GM21723 (cell line): ENCODE measurements at regions not wholly inside any gene's neighbourhood (a gene's known extent, or its start where the extent isn't known, plus 50 kb on each side); places are given as distances from the start of the nearest gene placed in this dataset.

Experiments
- ATAC-seq: cut with Tn5 transposase; IDR thresholded peaks from one replicate; pipeline ENCODE4 v1.9.1; 2021; ENCODE audit warnings: mild to moderate bottlenecking, moderate library complexity; ENCODE audit not compliant: unreplicated experiment

DNA sequence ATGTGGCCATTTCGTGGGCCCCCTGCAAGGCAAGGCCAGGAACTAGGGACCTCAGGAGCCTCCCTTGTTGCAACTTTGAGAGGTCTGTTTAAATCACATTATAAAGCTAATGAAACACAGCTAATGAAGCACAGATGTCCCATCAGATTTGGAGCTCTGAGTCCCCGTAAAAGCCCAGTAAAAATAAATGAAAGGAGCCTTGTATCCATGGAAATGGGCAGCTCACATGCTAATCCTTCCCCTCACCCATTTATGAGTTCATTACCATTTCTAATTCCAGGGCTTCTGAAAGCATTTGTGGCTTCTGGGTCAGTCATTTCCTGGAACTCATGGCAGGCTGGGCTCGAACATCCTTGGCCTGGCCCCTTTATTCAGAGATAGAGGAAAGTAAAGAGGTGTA, 274.8 kb downstream of the SS18 start:
- ATAC-seq, result no peak

DNA sequence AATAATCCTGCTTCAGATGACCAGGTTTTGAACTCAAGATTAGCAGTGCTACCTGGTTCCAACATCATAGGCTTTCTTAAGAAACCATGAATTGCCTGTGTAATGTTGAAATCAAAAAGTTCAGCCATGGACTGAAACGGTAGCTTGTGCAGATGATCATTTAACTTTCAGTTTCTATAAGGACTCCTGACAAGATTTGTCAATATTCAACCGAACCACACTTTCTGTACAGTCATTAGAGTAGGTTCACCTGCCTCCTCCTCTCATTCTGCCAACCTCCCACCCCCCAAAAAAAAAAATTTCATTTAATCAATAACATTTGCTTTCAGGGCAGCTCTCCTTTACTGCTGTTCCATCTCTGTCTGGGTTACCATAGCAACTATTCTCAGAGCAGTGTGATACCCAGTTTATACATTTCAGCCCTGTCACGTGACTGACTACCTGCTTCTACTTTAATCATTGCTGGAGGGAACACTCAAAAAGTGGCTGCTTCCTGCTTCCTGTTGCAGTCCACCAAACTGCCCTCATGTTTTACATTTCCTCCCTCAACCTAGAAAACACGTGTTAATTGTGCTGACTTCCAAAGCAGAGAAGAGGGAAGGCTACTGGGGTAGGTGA, 275.5 kb downstream of the SS18 start:
- ATAC-seq, result peak; percentile 83

DNA sequence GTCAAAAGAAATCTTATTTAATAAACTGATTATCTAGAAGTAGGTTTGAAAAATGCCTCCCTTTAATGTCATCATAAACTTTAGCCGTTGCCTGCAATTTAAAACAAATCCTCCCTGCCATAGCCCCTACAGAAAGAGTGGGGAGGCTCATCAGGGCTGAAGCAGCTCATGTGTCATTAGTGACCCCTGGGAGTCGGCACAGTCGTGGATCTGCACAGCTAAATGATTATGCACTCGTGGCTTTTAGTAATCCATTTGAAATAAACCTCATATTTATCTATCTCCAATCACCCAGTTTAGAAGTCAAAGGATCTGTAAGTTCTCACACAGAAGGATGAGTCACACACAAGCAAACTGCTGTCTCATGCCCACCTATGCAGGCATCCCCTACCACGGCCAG, 277.3 kb downstream of the SS18 start:
- ATAC-seq, result no peak

DNA sequence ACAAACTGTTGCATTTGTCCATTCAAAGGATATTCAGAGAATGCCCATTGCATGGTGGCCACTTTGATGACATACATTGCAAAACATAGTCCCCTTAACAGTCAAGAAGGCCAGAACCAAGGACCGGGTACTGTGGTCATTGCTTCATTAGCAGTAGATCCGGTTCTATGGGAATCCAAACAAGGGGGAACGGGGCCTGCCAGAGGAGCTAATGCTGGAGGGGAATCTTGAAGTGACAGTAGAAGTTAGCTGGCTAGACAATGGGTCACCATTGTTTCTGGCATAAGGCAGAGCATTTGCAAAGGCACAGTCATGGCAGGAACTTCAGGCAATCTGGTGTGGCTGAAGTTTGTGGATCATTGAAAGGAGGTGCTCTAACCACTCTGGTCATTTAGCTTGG, 279.7 kb downstream of the SS18 start:
- no peak for ATAC-seq

DNA sequence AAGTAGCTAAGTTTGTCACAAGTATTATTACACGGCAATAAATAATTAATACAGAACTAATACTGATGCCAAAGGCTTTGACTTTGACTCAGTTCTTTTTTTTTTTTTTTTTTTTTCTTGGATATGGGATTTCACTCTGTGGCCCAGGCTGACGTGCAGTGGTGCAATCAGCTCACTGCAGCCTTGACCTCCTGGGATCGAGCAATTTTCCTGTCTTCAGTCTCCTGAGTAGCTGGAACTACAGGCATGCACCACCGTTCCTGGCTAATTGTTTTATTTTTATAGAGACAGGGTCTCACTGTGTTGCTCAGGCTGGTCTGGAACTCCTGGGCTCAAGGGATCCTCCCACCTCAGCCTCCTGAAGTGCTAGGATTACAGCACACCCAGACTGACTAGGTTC, 284.5 kb downstream of the SS18 start:
- no peak for ATAC-seq

DNA sequence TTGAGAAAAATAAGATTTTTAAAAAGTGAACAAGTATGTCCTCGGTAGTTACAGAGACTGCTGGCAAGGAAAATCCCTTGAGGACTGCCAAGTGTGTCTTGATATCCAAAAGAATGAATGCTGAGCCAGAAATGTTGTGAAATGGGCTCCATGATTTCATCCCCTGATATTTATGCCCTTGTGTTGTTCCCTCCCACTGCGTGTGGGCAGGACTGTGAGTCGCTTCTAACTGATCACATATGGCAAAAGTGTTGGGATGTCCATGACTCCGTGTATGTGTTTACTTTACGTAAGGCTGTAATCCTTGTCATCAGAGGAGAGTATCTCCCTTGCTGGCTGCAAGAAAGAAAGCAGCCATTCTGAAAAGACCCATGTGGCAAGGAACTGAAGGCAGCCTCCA, 285.1 kb downstream of the SS18 start:
- no peak for ATAC-seq

DNA sequence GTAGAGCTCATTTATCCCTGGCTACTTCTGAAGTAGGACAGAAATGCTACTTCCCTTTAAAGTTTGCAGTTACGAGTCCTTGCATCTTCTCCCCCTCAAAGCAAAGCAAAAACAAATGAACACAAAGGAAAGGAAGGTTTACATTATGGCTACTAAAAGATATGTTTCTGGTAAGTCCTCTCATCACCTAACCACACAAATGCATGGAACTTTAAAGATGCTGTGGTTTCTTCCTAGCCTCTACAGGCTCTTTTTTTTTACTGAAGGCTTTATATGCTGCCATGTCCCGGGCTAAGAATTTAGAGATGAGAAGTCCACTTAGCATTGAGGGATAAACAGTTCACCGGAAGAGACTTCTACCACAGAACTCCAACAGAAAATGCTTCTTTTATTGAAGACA, 291.2 kb downstream of the SS18 start:
- no peak for ATAC-seq

DNA sequence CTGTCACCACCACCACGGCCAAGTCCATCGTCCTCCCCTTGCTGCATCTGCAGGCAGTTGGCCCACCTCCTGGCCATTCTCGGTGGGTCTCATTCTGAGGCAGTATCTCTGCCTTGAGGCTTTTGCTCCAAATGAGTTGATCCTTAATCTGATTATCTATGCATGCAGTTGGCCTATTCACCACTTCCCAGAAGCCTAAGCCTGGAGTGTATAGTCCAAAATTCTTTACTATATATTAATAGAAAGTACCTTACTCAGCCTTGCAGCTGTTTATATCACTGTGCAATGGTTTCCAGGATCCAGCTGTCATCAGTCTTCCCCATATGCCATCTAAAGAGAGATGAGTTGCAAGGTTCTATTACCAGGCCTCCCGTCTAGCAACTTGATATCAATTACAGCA, 292.4 kb downstream of the SS18 start:
- no peak for ATAC-seq

DNA sequence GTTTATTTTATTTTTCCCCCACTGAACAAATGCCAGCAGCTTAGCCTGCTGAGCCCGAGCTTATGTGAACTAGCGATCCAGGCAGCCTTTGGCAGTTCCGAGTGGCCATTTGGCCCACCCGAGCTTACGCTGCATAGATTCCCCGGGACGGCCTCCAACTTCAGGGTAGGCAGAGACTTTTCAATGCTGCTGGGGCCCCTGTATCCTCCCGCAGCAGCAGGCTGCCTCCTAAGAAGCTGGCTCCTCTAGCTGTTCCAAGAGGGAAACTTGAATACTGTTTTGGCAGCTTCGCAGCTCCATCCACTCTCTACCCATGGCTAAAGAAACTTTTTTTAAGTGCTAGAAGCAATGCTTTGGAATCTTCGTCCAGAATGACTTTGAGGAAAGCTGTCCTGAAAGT, 295.2 kb downstream of the SS18 start:
- ATAC-seq, result no peak

DNA sequence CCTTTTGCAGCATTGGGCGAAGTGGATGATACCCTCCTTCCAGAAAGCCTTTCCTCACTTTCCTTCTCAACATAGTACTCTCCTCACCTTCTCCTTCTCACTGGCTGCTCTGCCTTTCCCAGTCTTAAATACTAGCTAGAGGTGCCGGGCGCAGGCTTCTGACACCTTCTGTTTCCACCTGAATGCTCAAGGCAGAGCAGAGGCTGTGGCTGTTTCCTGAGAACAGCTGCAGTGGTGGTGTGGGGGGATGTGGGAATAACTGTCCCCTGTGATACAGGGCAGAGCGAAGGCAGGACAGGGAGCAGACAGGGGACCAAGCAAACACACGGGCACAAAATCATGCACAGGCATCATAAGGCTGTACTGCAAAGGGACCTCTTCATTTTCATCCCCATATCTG, 303.1 kb downstream of the SS18 start:
- no peak for ATAC-seq

DNA sequence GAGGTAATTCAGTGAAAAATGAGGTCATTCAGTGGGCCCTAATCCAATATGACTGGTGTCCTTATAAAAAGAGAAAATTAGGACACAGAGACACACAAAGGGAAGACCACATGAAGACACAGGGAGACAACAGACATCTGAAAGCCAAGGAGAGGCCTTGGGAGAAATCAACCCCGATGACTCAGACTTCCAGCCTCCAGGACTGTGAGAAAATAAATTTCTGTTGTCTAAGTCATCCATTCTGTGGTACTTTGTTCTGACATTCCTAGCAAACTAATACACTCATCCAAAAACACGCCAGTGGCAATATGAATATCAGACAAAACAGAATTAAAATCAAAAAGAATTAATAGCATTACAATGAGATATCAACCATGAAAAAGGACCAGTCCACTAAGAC, 303.7 kb downstream of the SS18 start:
- ATAC-seq, result no peak

DNA sequence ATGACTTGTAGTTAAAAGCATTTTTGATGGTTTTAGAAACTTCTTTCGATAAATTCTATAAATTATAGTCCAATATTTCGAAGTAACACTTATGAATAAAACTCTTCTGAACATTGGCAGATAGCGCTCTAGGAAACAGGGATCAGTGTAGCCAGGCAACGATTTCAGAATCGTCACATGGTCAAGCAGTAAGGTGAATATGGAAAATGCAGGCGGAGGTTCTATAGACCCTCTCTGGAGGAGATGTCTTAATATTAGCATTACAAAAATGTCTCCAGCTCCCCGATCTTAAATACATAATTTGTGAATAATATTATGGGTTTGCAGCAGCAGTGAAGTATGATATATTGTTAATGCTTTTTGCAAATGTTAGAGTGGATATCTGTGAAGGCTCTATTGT, 310.3 kb downstream of the SS18 start:
- ATAC-seq, result no peak

DNA sequence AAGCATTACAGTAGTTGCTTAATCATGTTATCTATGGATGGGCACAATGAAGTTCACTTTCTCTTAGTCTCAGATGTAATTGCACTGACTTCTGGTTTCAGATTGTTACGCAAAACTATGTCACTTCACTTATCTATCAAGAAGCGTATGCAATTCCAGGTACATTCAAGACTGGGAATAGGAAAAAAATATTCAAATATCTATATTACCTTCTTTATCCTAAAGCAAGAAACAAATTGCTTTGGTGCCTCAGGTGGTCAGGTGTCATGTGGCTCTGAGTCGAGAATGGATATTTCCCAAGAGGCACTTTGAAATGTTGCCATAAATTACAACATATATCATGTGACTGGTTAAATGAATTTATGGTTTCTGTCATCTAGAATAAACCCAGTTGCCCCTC, 318.6 kb downstream of the SS18 start:
- no peak for ATAC-seq

DNA sequence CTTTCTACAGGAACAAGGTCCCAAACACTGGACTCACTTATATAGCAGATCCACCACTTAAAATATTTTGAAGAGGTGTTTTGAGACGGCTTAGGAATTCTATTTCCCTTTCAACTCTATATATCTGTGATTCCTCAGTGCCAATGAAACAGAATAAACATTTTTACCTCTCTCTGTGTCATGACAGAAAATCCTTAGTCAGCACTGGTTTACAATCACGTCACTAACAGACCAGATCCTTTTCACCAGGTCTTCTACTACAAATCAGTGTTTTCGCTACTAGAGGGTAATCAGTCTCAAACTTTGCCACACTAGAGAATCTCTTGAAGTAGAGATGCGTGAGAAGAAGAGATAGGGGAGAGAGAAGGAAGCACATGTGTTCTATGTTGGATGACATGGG, 325.6 kb downstream of the SS18 start:
- no peak for ATAC-seq

DNA sequence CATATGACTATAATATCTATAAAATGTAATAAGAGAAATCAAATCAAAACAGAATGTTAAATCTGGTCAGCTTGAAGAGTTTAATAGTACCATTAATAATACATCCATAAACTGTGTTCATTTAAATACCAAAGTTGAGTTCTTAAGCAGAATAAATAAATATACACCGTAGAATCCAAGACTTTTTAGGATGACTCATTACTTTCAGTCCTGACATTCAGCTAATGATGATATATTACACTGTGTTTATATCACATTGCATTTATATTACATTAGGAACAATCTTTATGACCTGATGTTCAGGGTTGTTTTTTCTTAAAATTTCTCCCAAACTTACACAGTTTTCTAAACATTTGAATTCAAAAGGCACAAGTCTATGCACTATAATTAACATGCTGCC, 331.3 kb downstream of the SS18 start:
- ATAC-seq, result no peak

DNA sequence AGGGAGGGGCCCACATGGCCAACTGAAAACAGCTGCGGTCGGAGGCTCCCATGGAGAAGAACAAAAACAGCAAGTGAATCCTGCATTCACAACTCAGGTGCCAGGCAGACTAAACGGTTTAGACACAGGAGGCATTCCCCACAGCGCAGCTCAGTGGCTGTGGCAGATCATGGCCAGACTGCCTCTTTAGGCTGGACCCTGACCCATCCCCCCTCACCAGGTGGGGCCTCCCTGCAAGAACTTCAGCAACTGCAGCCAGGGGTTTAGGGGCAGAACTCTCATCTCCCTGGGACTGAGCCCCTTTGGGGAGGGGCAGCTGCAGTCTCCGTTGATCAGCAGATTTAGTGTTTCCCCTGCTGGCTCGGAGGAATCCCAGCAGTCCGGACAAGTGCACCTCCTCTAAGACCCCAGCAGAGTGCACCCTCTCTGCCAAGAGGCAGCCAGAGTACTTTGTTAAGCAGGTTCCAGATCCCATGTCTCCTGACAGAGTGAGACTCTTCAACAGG, 346.7 kb downstream of the SS18 start:
- no peak for ATAC-seq

DNA sequence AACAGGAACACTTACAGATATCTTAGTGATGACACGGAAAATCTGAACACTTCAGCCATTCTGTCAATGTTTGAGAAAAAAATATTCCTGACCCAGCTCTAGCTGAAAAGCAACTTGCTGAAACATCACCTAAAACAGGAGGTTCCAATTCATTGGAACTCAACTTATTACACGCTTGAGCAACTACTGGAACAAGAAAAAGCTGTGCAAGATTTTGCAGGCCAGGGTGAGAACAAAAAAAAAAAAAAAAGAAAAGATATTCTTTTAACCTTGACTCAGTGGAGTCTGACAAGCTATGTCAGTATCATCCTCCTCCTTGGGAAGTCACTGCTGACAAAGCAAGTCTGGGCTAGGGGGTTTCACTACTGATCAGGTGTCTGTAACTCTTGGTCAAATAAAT, 351.0 kb downstream of the SS18 start:
- no peak for ATAC-seq

DNA sequence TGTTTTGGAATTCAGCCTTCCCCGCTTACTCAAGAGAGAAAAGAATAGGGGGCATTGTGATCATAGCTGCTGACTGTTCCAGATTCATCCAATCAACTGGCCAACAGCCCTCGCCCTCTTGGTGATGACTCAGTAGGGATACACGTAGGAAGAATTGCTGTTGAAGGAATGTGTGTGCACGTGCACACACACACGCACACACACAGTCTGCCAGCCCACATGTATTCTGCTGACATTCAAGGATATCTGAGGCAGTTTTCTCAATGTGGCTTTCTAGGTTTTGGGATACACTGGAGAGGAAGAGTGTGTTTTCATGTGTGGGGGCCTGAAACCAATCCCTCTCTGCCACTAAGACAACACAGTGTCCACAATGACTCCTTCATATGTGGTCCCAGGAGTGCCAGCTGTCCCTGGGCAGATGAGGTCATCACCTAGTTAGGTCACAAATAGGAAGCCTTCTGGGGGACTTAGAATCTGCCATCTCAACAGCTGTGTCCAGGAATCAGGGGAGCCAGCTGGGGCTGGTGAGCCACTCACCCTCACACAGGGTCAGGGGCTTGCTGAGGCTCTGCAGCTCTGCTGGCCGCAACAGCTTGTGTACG, 352.6 kb downstream of the SS18 start:
- no peak for ATAC-seq

DNA sequence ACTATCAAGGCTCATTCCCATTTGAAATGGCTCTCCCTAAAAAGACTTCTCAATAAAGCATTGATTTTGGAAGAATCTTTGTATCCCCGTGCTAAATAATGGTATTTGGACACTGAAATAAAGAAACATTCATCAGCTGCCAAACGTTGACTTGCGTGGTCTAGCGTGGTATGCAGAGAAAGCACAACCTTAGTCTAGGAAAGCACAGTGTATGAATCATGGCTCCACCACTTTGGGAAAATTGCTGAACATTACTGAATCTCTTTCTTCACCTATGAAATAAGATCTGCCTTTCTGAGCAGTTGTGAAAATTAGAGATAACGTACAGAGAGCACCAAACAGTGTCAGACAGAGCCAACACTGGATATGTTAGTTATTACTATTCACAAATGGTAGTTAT, 353.9 kb downstream of the SS18 start:
- ATAC-seq, result no peak

DNA sequence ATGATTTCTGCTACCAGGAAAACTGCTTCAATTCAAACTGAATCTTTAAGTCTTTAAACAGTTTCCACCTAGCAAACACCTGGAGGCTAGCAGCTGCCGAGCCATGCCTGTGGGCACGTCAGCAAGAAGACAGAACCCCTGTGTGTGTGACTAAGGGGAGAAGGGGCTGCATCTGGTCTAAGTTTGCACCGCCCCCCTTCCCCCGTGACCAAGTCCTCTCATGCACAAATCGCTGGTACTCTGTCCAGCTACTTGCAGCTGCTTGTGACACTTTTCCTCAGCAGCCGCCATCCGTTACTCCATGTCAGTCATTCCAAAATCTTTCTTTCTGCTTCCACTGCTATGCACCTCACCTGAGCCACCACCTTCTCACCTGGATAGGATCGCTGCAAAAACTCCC, 355.0 kb downstream of the SS18 start:
- no peak for ATAC-seq

DNA sequence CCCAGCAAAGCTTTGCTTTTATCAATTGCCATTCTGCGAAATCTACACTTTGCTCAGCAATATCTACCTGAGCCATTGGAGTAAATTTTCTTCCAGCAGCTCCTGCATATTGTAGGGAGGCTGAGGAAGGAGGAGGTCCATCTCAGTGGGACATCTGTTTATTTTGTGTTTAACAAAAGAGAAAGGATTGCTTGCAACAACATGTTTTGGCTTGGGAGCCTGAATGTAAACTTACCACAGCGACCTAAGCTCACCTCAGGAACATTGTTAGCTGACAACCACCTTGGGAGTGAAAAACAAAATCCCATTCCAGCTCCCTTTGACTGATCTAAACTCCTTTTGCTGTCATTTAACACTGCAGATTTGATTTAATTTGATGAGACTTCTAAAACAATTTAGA, 356.1 kb downstream of the SS18 start:
- no peak for ATAC-seq

DNA sequence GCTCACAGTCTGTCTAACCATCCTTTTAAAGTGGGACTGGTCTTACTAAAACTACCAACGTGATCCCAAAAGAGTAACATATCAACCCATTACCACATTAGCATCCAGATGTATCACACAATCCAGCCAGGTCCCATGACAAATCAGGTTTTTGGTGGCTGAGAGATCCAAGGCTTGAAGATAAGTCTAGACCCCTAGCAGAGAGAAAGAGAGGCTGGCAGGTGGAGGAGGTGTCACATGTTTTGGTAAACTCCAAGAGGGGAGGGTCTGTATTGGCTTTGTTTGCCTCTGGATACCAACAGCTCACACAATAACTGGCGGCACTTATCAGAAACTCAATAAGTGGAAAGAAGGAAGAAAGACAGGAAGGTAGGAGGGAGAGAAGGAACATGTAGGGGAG, 357.6 kb downstream of the SS18 start:
- ATAC-seq, result no peak

DNA sequence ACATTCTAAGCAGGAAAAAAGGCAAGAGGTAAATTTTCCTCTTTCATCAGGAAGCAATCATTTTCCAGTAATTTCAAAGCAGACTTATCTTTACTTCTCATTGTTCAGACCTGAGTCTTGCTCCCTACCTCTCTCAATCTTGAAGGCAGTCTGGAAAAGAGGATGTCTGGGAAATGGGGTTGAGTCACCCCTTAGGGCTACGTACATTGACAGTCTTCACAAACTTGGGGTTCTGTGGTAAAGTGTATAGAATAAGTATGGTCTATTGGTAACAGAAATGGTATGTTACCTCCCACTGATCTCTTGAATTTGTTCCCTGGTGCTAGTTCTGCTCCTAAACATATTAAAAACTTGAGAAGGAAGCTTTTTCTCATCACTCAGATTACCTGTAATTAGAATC, 361.3 kb downstream of the SS18 start:
- ATAC-seq, result no peak
